ENCODE measurements at regions not wholly inside any gene's neighbourhood (a gene's known extent, or its start where the extent isn't known, plus 50 kb on each side); places are given as distances from the start of the nearest gene placed in this dataset.

GRCh38 chr4:134426821-134427220 lies 225.2 kb upstream of the PABPC4L start:
- no peak for TF ChIP-seq CTCF (IDR thresholded peaks at IDR 0.05)

- TF ChIP-seq CTCF (IDR thresholded peaks at IDR 0.05): no peak
Measured at GRCh38 chr4:134425756-134426155, 224.2 kb upstream of the PABPC4L start.

GRCh38 chr4:134422776-134423175 lies 221.2 kb upstream of the PABPC4L start:
- TF ChIP-seq CTCF (IDR thresholded peaks at IDR 0.05): no peak

DNA sequence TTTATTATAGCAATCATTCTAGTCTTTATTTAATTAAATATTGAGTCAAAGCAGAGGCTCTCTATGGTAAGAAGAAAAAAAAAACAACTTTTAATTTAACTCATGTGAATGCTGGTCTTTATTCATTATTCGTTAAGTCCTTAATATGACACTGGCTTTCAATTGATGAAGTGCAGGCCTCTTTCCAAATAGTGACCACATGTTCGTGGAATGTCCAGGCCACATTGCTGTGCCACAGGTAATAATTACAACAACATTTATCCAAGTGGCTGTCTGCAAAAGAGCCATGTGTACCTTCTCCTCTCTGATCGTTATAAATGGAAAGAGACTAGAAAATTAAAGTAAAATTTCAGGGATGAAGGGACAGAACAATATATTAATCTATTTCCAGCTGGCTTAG lies 220.1 kb upstream of the PABPC4L start:
- no peak for TF ChIP-seq CTCF (IDR thresholded peaks at IDR 0.05)

DNA sequence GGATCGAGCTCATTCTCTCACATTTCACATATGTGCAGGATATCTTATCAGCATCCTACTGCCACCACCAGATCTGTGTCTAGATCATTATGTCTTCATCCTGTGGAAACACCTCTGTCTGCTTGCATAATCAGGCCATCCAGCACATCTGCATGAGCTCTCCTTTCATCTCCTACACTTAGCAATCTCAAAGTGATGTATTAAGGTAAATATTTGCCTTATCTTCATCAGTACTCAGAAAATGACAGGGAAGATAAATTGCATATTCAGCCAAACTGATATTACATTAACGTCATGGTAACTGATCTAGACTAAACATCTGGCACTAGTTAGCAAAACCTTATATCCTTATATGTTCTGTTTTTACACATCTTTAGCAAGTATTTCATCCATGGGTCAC lies 207.3 kb upstream of the PABPC4L start:
- TF ChIP-seq CTCF (IDR thresholded peaks at IDR 0.05): no peak

GRCh38 chr4:134401798-134402197 lies 200.2 kb upstream of the PABPC4L start:
- TF ChIP-seq CTCF (IDR thresholded peaks at IDR 0.05): no peak

- TF ChIP-seq CTCF (IDR thresholded peaks at IDR 0.05): no peak
Measured at GRCh38 chr4:134393592-134393991, 192.0 kb upstream of the PABPC4L start.

DNA sequence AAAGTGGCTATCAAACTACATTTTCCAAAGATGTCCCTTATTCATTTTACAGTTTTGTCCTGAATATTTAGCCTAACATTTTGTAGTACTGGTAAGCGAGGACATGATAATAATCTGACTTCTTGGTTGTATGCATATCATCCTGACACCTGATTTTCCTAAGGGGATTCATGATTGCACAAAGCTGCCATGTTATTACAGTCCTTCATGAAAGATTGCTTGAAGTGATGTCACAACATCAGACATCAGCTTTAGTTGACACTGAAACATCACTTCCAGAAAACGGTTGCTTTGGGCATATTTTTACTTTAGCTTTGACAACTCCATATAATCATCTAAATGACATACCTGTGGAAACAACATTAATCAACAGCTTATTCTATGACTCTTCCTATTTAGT lies 188.7 kb upstream of the PABPC4L start:
- no peak for TF ChIP-seq CTCF (IDR thresholded peaks at IDR 0.05)
